ENCODE measurements at regions not wholly inside any gene's neighbourhood (a gene's known extent, or its start where the extent isn't known, plus 50 kb on each side); places are given as distances from the start of the nearest gene placed in this dataset.

DNA sequence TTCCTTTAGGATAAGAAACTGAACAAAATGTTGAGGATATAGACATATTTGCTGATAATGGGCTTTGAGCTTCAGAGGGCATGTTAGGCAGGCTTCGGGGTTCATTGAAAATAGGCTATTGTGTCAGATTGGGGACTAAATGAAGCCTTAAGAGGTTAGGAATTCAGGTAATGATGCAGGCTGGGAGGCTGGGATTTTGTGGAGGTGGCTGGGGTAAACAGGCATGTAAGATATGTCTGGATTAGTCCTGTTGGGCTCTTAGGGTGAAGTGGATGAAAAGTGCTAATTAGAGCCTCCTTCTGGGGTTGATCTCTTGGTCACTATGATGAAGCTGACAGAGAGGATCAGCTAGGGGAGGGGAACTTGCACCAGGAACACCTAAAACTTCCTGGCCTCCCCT is 80.2 kb upstream of the ESX1 start:
- Histone ChIP-seq H3K27ac (no peak overlapping the region), H3K9me3 (no peaks in the 10 kb centered on the region), H3K4me1 (no peaks in the 10 kb centered on the region), H3K27me3 (no peaks in the 10 kb centered on the region), H3K36me3 (no peaks in the 10 kb centered on the region), H3K4me3 (no peak overlapping the region)
- TF ChIP-seq, protein P1, sequence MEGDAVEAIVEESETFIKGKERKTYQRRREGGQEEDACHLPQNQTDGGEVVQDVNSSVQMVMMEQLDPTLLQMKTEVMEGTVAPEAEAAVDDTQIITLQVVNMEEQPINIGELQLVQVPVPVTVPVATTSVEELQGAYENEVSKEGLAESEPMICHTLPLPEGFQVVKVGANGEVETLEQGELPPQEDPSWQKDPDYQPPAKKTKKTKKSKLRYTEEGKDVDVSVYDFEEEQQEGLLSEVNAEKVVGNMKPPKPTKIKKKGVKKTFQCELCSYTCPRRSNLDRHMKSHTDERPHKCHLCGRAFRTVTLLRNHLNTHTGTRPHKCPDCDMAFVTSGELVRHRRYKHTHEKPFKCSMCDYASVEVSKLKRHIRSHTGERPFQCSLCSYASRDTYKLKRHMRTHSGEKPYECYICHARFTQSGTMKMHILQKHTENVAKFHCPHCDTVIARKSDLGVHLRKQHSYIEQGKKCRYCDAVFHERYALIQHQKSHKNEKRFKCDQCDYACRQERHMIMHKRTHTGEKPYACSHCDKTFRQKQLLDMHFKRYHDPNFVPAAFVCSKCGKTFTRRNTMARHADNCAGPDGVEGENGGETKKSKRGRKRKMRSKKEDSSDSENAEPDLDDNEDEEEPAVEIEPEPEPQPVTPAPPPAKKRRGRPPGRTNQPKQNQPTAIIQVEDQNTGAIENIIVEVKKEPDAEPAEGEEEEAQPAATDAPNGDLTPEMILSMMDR (IDR thresholded peaks at IDR 0.05), result no peak
- DNase-seq, result no peak
- intact Hi-C loops (cut with DNase I; ENCODE audit: low total_unique reads), result no loop called here

DNA sequence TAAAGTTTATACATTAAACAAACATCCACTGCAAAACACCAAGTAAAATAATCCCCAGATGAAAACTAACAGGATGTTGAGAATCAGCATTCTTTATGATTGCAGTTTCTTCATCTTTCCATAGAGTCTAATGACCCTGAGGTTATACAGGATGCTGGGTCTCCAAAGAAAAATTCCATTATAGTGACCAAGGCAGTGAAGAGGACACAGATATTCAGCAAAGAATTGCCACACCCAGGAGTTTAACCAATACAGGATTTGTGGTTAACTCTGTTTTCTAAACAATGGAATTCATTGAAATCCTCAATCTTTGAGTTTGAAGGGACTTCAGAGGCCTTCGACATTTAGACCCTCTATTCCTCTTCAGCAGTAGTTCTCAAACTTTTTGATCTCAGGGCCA is 76.2 kb upstream of the ESX1 start:
- no peak for DNase-seq
- H3K27me3 ChIP-seq, result no peaks in the 10 kb centered on the region
- intact Hi-C loops (cut with DNase I; ENCODE audit: low total_unique reads), result no loop called here
- no peak overlapping the region for H3K27ac ChIP-seq
- no peaks in the 10 kb centered on the region for H3K9me3 ChIP-seq
- no peaks in the 10 kb centered on the region for H3K36me3 ChIP-seq
- TF ChIP-seq, protein P1 (IDR thresholded peaks at IDR 0.05), result no peak
- no peaks in the 10 kb centered on the region for H3K4me1 ChIP-seq
- no peak overlapping the region for H3K4me3 ChIP-seq

DNA sequence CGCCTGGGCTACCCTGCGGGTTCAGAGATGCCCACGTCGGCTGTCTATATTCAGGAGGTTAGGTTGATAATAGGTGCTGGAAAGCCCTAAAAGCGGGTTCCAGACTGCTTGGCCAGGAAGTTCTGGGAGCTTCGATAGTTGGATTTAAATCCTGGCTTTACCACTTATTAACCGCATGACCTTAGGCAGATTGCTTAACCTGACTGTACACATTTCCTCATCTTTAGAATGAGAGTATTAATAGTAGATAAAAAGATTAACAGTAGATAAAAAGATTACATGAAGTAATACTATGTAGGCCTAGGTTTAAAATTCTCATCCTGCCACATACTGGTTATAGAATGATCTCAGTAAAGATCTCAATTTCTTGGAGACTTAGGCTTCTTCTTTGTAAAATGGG is 75.0 kb upstream of the ESX1 start:
- TF ChIP-seq, protein P1 (IDR thresholded peaks at IDR 0.05), result no peak
- no peak for DNase-seq
- no peak overlapping the region for H3K4me3 ChIP-seq
- no peak overlapping the region for H3K27ac ChIP-seq
- no peaks in the 10 kb centered on the region for H3K9me3 ChIP-seq
- no peaks in the 10 kb centered on the region for H3K4me1 ChIP-seq
- H3K27me3 ChIP-seq, result no peaks in the 10 kb centered on the region
- H3K36me3 ChIP-seq, result no peaks in the 10 kb centered on the region
- intact Hi-C loops (cut with DNase I; ENCODE audit: low total_unique reads), result no loop called here

DNA sequence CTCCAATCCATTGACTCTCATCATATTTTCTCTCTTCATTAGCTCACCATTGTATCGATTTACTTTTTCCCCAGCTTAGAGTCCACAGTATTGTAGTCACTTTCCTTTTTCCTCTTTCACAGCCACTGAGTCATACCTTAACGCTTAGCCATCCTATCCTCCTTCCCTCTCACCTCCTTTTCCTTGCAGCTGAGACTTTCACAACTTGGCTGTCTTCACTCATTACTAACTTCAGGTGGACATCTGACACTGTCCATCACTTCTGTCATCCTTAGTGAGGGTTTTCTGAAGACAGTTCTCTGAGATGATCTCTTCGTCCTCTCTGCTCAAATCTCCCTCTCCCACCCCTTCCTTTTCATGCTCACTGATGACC is 70.5 kb upstream of the ESX1 start:
- no peak overlapping the region for H3K27ac ChIP-seq
- DNase-seq, result no peak
- H3K4me1 ChIP-seq, result no peaks in the 10 kb centered on the region
- intact Hi-C loops (cut with DNase I; ENCODE audit: low total_unique reads), result no loop called here
- no peak overlapping the region for H3K4me3 ChIP-seq
- TF ChIP-seq, protein P1 (IDR thresholded peaks at IDR 0.05), result no peak
- no peaks in the 10 kb centered on the region for H3K9me3 ChIP-seq
- H3K27me3 ChIP-seq, result no peaks in the 10 kb centered on the region
- H3K36me3 ChIP-seq, result no peaks in the 10 kb centered on the region

DNA sequence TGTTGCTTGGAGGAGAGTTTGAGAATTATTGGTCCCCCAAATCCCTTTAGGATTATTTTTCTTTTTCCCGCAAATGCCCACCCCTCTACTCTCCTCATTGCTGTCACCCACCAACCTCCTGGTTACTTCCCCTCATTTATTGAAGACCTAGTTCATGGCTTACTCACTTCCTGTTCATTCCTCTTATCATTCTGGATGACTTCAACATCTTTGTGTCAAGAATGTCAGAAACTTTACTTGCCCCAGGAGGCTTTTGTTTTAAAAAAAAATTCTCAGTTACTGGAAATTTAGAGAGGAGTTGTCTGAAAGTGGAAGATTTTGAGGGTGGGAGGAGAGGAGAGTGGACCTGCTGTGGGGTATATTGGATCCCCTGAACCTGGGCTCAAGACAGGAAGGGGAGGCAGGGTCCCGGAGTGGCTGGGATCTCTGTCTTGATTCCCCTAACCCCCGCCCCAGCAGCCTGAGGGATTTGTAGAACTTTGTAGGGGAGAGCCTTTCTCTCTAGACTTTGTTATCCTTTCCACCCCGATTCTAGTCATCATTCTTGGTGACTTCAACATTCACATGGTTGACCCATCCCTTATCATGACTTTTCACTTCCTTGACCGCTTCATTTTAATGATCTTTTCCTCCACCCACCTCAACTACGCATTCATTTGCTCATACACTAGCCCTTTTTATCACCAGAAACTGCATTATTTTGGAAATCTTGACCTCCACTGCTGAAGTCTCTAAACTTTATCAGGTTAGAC is 69.9 kb upstream of the ESX1 start:
- DNase-seq, result no peak
- intact Hi-C loops (cut with DNase I; ENCODE audit: low total_unique reads), result no loop called here
- TF ChIP-seq, protein P1 (IDR thresholded peaks at IDR 0.05), result no peak

DNA sequence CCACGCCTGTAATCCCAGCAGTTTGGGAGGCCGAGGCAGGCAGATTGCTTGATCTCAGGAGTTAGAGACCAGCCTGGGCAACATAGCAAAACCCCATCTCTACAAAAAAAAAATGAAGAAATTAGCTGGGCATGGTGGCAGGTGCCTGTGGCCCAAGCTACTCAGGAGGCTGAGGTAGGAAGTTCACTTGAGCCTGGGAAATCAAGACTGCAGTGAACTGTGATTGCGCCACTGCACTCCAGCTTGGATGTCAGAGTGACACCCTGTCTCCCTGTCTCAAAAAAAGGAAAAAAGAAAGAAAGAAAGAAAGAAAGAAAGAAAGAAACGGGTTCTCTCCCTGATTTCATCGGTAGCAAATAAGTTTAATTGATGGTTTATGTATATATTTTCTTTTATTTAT is 64.6 kb upstream of the ESX1 start:
- TF ChIP-seq, protein P1 (IDR thresholded peaks at IDR 0.05), result no peak
- H3K27ac ChIP-seq, result no peak overlapping the region
- H3K27me3 ChIP-seq, result no peaks in the 10 kb centered on the region

More for the DNA sequence above, 69.9 kb upstream of the ESX1 start:
- Histone ChIP-seq H3K4me1 (no peaks in the 10 kb centered on the region), H3K27me3 (no peaks in the 10 kb centered on the region), H3K9me3 (no peaks in the 10 kb centered on the region), H3K27ac (no peak overlapping the region), H3K36me3 (no peaks in the 10 kb centered on the region), H3K4me3 (no peak overlapping the region)

More for the DNA sequence above, 64.6 kb upstream of the ESX1 start:
- Histone ChIP-seq H3K4me3 (no peak overlapping the region), H3K4me1 (no peaks in the 10 kb centered on the region), H3K9me3 (no peaks in the 10 kb centered on the region), H3K36me3 (no peaks in the 10 kb centered on the region)
- intact Hi-C loops (cut with DNase I; ENCODE audit: low total_unique reads), result no loop called here
- DNase-seq, result no peak

All from tibial artery (tissue), 4 donors.